ENCODE measurements at regions not wholly inside any gene's neighbourhood (a gene's known extent, or its start where the extent isn't known, plus 50 kb on each side); places are given as distances from the start of the nearest gene placed in this dataset.

- no peak for TF ChIP-seq CTCF (IDR thresholded peaks at IDR 0.05)
- no peak for TF ChIP-seq POLR2A (IDR thresholded peaks at IDR 0.05)
- intact Hi-C loops (cut with DNase I; ENCODE audit: low total_unique reads) = no loop called here
- no peak for DNase-seq
Measured at GRCh38 chr1:199352351-199352750, 675.2 kb upstream of the NR5A2 start.

GRCh38 chr1:199353906-199354305 is 673.6 kb upstream of the NR5A2 start:
- no peaks in the 10 kb centered on the region for H3K4me1 ChIP-seq
- H3K27ac ChIP-seq = no peak overlapping the region
- no peaks in the 10 kb centered on the region for H3K27me3 ChIP-seq
- H3K9me3 ChIP-seq = no peaks in the 10 kb centered on the region
- DNase-seq = no peak
- intact Hi-C loops (cut with DNase I; ENCODE audit: low total_unique reads) = no loop called here
- no peak overlapping the region for H3K4me3 ChIP-seq
- TF ChIP-seq POLR2A (IDR thresholded peaks at IDR 0.05) = no peak
- no peak for TF ChIP-seq CTCF (IDR thresholded peaks at IDR 0.05)
- H3K36me3 ChIP-seq = no peaks in the 10 kb centered on the region

More at GRCh38 chr1:199352351-199352750, 675.2 kb upstream of the NR5A2 start:
- Histone ChIP-seq H3K4me1 (no peaks in the 10 kb centered on the region), H3K27me3 (no peaks in the 10 kb centered on the region), H3K4me3 (no peak overlapping the region), H3K9me3 (no peaks in the 10 kb centered on the region), H3K27ac (no peak overlapping the region), H3K36me3 (no peaks in the 10 kb centered on the region)

GRCh38 chr1:199356561-199356960 is 670.9 kb upstream of the NR5A2 start:
- Histone ChIP-seq H3K36me3 (no peaks in the 10 kb centered on the region), H3K9me3 (no peaks in the 10 kb centered on the region), H3K4me1 (no peaks in the 10 kb centered on the region), H3K27ac (no peak overlapping the region), H3K4me3 (no peak overlapping the region), H3K27me3 (no peaks in the 10 kb centered on the region)
- no peak for DNase-seq
- no peak for TF ChIP-seq POLR2A (IDR thresholded peaks at IDR 0.05)
- TF ChIP-seq CTCF (IDR thresholded peaks at IDR 0.05) = no peak
- intact Hi-C loops (cut with DNase I; ENCODE audit: low total_unique reads) = no loop called here

- no peak for DNase-seq
- Histone ChIP-seq H3K4me3 (no peak overlapping the region), H3K9me3 (no peaks in the 10 kb centered on the region), H3K27ac (no peak overlapping the region), H3K36me3 (no peaks in the 10 kb centered on the region), H3K27me3 (no peaks in the 10 kb centered on the region), H3K4me1 (no peaks in the 10 kb centered on the region)
- TF ChIP-seq POLR2A (IDR thresholded peaks at IDR 0.05) (no peak), CTCF (IDR thresholded peaks at IDR 0.05) (no peak)
- intact Hi-C loops (cut with DNase I; ENCODE audit: low total_unique reads) = no loop called here
Measured at GRCh38 chr1:199357599-199357998, 669.9 kb upstream of the NR5A2 start.

GRCh38 chr1:199362996-199363395 is 664.5 kb upstream of the NR5A2 start:
- TF ChIP-seq POLR2A (IDR thresholded peaks at IDR 0.05) (no peak), CTCF (IDR thresholded peaks at IDR 0.05) (no peak)
- Histone ChIP-seq H3K27ac (no peak overlapping the region), H3K36me3 (no peaks in the 10 kb centered on the region), H3K4me1 (no peaks in the 10 kb centered on the region), H3K4me3 (no peak overlapping the region), H3K27me3 (no peaks in the 10 kb centered on the region), H3K9me3 (no peaks in the 10 kb centered on the region)
- DNase-seq = no peak
- intact Hi-C loops (cut with DNase I; ENCODE audit: low total_unique reads) = no loop called here
